GM21381 (cell line): ENCODE measurements at regions not wholly inside any gene's neighbourhood (a gene's known extent, or its start where the extent isn't known, plus 50 kb on each side); places are given as distances from the start of the nearest gene placed in this dataset.

Experiments used
- ATAC-seq: cut with Tn5 transposase; IDR thresholded peaks from one replicate; pipeline ENCODE4 v1.9.1; 2021; ENCODE audit warnings: mild to moderate bottlenecking, moderate library complexity; ENCODE audit not compliant: unreplicated experiment

- ATAC-seq, result no peak
Measured at GRCh38 chr1:234726359-234726943, 116.5 kb upstream of the IRF2BP2 start.

GRCh38 chr1:234725177-234726132, 115.5 kb upstream of the IRF2BP2 start:
- no peak for ATAC-seq

DNA sequence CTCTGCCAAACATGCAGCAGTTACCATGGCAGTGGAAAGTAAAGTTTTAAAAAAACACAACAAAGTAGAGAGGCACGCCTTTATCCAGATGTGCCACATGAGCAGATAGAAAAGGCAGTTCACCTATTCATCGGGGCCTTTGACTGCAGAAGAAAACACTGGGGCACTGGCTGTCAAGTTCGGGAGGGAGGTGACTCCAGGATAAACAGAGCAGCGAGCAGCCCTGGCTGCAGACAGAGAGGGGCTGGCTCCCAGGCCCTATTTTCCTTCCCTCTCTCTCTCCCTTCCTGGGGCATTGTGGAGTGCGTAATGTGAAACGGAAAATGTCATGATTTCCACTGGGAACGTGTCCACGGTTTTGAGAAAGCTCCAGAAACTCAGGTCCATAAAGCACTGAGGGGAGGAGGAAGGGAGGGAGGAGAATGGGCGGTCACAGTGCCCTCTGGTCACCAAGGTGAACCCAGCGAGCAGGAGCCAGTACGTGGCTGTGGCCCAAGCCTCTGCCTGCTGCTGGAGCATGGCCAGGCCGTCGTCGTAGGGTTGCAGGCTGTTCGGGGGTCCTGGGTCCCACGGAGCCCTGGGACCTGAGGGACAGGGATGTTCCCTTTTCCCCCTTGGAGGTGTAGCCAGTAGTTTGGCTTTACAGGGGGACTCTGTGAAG, 114.7 kb upstream of the IRF2BP2 start:
- ATAC-seq, result no peak

GRCh38 chr1:234722904-234723720, 113.1 kb upstream of the IRF2BP2 start:
- ATAC-seq, result no peak

DNA sequence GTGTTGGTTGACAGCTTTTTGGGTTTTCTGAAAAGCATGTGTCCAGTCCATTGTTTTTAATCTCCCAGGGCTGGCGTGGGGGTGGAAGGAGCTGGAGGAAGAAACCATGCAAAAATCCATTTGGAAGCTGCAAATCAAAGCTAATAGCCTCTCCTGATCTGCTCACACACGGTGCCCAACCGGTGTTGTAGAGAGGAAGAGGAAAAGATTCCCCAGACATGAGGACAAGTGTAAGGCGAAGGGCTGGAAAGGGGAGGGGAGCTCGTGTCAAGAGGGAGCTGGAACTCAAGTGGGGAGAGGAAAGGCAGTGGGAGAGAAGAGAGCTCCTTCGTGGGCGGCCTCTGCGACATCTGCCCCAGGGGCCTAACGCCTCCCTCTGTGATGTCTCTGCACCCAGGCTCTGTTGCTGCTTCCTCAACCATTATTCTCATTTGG, 112.3 kb upstream of the IRF2BP2 start:
- no peak for ATAC-seq

GRCh38 chr1:234721476-234722269, 111.7 kb upstream of the IRF2BP2 start:
- no peak for ATAC-seq

GRCh38 chr1:234720709-234721441, 110.9 kb upstream of the IRF2BP2 start:
- no peak for ATAC-seq

GRCh38 chr1:234719454-234720251, 109.7 kb upstream of the IRF2BP2 start:
- no peak for ATAC-seq

DNA sequence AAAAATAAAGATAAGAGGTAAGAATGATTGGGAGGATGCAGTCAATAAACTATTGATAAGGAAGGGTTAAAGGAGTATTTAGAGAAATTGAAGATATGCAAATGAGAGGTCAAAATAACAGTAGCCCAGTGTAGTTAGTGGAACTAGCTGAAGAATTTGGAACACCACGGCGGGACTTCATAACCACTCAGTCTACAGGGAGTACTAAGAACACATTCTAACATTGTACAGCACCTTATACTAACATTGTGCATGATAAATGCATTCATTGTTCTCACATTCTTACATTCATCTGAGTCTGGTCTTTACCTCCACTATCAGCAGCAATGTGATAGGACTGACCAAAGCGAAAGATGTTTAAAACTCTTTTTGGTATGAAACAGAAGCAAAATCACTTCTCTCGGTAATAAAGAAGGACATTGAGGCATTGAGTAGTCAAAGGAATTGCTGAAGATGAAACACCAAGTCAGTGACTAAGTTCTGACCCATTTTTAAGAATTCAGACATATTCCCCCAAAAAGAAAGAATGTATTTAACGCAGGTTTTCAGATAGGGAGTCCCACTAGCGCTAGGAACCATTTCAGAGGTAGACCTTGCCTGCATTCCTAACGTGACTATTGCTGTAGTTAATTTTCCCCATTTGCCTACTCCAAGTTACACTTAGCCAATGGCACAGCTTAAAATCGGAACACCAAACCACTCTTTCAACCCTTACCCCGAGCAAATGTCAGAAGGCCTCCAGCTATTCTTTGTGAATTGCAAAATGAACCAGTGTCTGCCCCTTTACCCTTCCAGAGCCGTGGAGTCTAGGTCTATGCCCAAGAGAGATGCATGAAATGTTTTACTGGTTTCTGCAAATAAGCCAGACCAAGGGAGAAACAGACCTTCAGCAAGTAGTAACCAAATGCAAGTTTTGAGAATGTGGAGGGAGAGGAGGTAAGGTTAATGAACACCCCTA, 108.8 kb upstream of the IRF2BP2 start:
- no peak for ATAC-seq

GRCh38 chr1:234716908-234717375, 107.0 kb upstream of the IRF2BP2 start:
- no peak for ATAC-seq

DNA sequence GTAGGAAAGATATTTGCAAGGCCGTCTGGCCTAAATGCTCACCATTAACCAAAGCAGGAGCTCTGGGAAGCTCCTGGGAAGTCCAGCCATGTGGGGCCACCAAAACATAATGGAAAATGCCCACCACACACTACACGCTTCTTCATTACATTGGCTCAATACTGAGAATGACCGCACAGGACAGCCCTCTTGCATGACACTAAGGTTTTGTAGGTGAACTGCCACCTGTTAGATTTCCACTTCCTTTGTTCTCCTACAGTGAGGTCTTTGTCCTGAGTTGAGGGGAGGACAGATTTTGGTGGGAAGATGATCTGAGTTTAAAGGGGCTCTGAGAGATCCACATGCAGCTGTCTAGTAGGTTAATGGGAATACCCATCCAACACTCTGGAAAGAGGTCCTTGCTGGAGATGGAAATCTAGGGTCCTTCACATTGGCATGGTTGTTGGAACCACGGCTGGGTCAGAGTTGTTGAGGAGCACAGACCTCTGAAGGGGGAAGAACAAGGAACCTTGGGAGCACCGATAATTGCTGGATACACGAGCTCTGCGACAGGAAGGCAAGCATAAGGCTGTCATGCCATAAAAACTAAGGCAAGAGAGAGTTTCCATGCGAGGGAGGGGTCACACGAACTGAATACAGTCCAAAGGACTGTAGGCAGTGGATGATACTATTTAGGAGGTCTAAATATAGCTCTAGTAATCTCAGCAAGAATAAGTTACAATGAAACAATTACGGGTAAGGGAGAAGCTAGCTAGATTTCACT, 105.5 kb upstream of the IRF2BP2 start:
- ATAC-seq, result no peak

DNA sequence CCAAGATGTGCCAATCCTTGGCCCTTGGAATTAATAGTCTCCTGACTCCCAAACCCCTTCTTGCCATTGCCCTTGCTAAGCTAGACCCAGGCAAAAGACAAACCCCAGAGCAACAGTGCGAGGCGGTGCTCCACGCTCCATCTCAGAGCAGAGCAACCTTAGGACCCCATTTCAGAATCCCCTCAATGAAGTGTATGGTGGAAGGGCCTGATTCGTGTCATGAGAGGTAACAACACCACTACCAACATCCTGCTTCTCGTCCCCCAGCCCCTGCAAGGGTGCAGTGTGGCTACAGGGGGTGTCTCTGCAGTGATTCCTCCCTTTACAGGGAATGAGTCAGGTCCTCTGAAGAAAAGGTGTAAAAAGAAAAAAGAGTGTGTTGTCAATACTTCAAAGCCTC, 103.9 kb upstream of the IRF2BP2 start:
- ATAC-seq, result no peak

DNA sequence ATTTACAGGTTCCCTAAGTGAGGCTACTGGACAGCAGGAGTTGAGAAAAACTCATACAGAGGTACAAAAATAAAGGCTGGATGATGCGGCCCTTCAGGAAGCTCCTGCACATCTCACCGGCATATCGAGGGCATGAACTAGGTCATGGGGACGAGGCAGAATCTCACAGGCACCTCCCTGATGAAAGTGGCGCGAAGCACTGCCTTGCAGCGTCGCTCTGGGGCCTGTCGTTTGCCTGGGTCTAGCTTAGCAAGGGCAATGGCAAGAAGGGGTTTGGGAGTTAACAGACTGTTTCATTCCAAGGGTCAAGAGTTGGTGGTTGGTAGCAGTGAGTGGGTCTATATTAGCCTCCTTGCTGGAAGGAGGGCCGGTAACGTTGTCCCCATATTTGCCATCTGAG, 103.5 kb upstream of the IRF2BP2 start:
- ATAC-seq, result no peak

GRCh38 chr1:234712891-234713305, 102.9 kb upstream of the IRF2BP2 start:
- ATAC-seq, result no peak

GRCh38 chr1:234710936-234711724, 101.2 kb upstream of the IRF2BP2 start:
- no peak for ATAC-seq

DNA sequence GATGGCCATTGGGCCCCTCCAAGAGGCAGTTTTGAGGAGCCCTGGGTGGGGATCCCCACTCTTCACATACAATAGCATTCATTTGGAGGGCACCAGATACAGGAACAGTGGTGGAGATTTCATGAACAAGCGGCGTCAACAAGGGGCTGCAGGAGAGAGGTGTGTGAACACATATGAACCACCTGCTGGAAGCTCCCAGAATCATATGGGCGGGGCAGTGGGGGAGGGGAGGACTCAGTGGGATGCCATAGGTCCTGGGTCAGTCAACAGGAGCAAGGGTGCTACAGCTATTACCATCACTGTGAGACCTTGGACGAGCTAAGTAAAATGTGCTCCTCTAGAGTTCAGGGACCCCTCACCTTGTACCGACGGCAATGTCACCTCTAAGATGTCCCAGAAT, 100.4 kb upstream of the IRF2BP2 start:
- ATAC-seq, result no peak
